SJCRH30 (cell line): ENCODE measurements at regions not wholly inside any gene's neighbourhood (a gene's known extent, or its start where the extent isn't known, plus 50 kb on each side); places are given as distances from the start of the nearest gene placed in this dataset.

Source experiments
- DNase-seq, 2 experiments: peaks; one replicate each; pipeline ENCODE4 v3.0.0-alpha.2; 2015 to 2020
- H3K27ac ChIP-seq: fragments of 250-450 bp; sonication (Bioruptor Pico); 2 replicates; pipeline ENCODE4 v1.5.1; 2020; ENCODE audit warnings: mild to moderate bottlenecking, moderate library complexity
- H3K27me3 ChIP-seq: fragments of 250-450 bp; sonication (Bioruptor Pico); 2 replicates; pipeline ENCODE4 v1.5.1; 2020; ENCODE audit warnings: mild to moderate bottlenecking, moderate library complexity
- H3K36me3 ChIP-seq: fragments of 250-450 bp; sonication (Bioruptor Pico); 2 replicates; pipeline ENCODE4 v1.5.1; 2020; ENCODE audit warnings: mild to moderate bottlenecking, moderate library complexity
- H3K4me1 ChIP-seq: fragments of 250-450 bp; sonication (Bioruptor Pico); 2 replicates; pipeline ENCODE4 v1.5.1; 2020; ENCODE audit warnings: mild to moderate bottlenecking, moderate library complexity
- H3K4me3 ChIP-seq: fragments of 250-450 bp; sonication (Bioruptor Pico); 2 replicates; pipeline ENCODE4 v1.5.1; 2020; ENCODE audit warnings: mild to moderate bottlenecking, moderate library complexity
- H3K9me3 ChIP-seq: fragments of 250-450 bp; sonication (Bioruptor Pico); replicated peaks from 2 replicates; pipeline ENCODE4 v1.5.1; 2020; ENCODE audit warnings: mild to moderate bottlenecking, moderate library complexity

GRCh38 chr12:124713436-124714082, 146.1 kb upstream of the NCOR2 start:
- Histone ChIP-seq H3K36me3 (no peaks in the 10 kb centered on the region), H3K4me1 (peaks cover 25% of the 10 kb centered on the region), H3K4me3 (no peak overlapping the region), H3K9me3 (no peaks in the 10 kb centered on the region), H3K27ac (no peak overlapping the region), H3K27me3 (no peaks in the 10 kb centered on the region)
- no peak for DNase-seq

GRCh38 chr12:124713041-124713435, 145.6 kb upstream of the NCOR2 start:
- no peak overlapping the region for H3K4me3 ChIP-seq
- peaks cover 25% of the 10 kb centered on the region for H3K4me1 ChIP-seq
- H3K9me3 ChIP-seq: no peaks in the 10 kb centered on the region
- no peaks in the 10 kb centered on the region for H3K36me3 ChIP-seq
- no peak overlapping the region for H3K27ac ChIP-seq
- no peaks in the 10 kb centered on the region for H3K27me3 ChIP-seq
- no peak for DNase-seq

- no peak for DNase-seq
- Histone ChIP-seq H3K9me3 (no peaks in the 10 kb centered on the region), H3K27me3 (no peaks in the 10 kb centered on the region), H3K4me1 (peaks cover 25% of the 10 kb centered on the region), H3K4me3 (no peak overlapping the region), H3K27ac (no peak overlapping the region), H3K36me3 (no peaks in the 10 kb centered on the region)
Measured at GRCh38 chr12:124711344-124711743, 143.9 kb upstream of the NCOR2 start.

- Histone ChIP-seq H3K27ac (no peak overlapping the region), H3K4me1 (peaks cover 19% of the 10 kb centered on the region)
- DNase-seq: no peak
Measured at GRCh38 chr12:124709722-124710687, 142.6 kb upstream of the NCOR2 start.

GRCh38 chr12:124707316-124707715, 139.9 kb upstream of the NCOR2 start:
- H3K27me3 ChIP-seq: no peaks in the 10 kb centered on the region
- H3K27ac ChIP-seq: no peak overlapping the region
- DNase-seq: no peak
- H3K4me3 ChIP-seq: no peak overlapping the region
- H3K36me3 ChIP-seq: no peaks in the 10 kb centered on the region
- H3K9me3 ChIP-seq: no peaks in the 10 kb centered on the region
- peaks cover 11% of the 10 kb centered on the region for H3K4me1 ChIP-seq

More at GRCh38 chr12:124709722-124710687, 142.6 kb upstream of the NCOR2 start:
- no peaks in the 10 kb centered on the region for H3K9me3 ChIP-seq
- no peaks in the 10 kb centered on the region for H3K36me3 ChIP-seq
- no peaks in the 10 kb centered on the region for H3K27me3 ChIP-seq
- no peak overlapping the region for H3K4me3 ChIP-seq

GRCh38 chr12:124706363-124706762, 139.0 kb upstream of the NCOR2 start:
- H3K27me3 ChIP-seq: no peaks in the 10 kb centered on the region
- H3K27ac ChIP-seq: no peak overlapping the region
- DNase-seq: no peak
- peaks cover 11% of the 10 kb centered on the region for H3K4me1 ChIP-seq
- no peaks in the 10 kb centered on the region for H3K9me3 ChIP-seq
- no peak overlapping the region for H3K4me3 ChIP-seq
- H3K36me3 ChIP-seq: no peaks in the 10 kb centered on the region

- Histone ChIP-seq H3K4me1 (peaks cover 16% of the 10 kb centered on the region), H3K36me3 (no peaks in the 10 kb centered on the region), H3K27ac (no peak overlapping the region), H3K27me3 (no peaks in the 10 kb centered on the region), H3K4me3 (no peak overlapping the region), H3K9me3 (no peaks in the 10 kb centered on the region)
- DNase-seq: no peak
Measured at GRCh38 chr12:124705545-124706138, 138.2 kb upstream of the NCOR2 start.

- Histone ChIP-seq H3K27ac (no peak overlapping the region), H3K9me3 (no peaks in the 10 kb centered on the region), H3K4me1 (peaks cover 17% of the 10 kb centered on the region), H3K4me3 (no peak overlapping the region), H3K27me3 (no peaks in the 10 kb centered on the region), H3K36me3 (no peaks in the 10 kb centered on the region)
- no peak for DNase-seq
Measured at GRCh38 chr12:124704619-124705018, 137.2 kb upstream of the NCOR2 start.

GRCh38 chr12:124703856-124704255, 136.4 kb upstream of the NCOR2 start:
- DNase-seq: no peak
- Histone ChIP-seq H3K36me3 (no peaks in the 10 kb centered on the region), H3K4me3 (no peak overlapping the region), H3K4me1 (peaks cover 18% of the 10 kb centered on the region), H3K9me3 (no peaks in the 10 kb centered on the region), H3K27ac (no peak overlapping the region), H3K27me3 (no peaks in the 10 kb centered on the region)

GRCh38 chr12:124702736-124703135, 135.3 kb upstream of the NCOR2 start:
- no peaks in the 10 kb centered on the region for H3K9me3 ChIP-seq
- H3K4me3 ChIP-seq: no peak overlapping the region
- no peaks in the 10 kb centered on the region for H3K36me3 ChIP-seq
- H3K27me3 ChIP-seq: no peaks in the 10 kb centered on the region
- H3K27ac ChIP-seq: no peak overlapping the region
- H3K4me1 ChIP-seq: peaks cover 29% of the 10 kb centered on the region
- no peak for DNase-seq

GRCh38 chr12:124700810-124701592, 133.6 kb upstream of the NCOR2 start:
- no peaks in the 10 kb centered on the region for H3K9me3 ChIP-seq
- peaks cover 45% of the 10 kb centered on the region for H3K4me1 ChIP-seq
- no peaks in the 10 kb centered on the region for H3K27me3 ChIP-seq
- H3K27ac ChIP-seq: no peak overlapping the region
- H3K36me3 ChIP-seq: no peaks in the 10 kb centered on the region
- no peak overlapping the region for H3K4me3 ChIP-seq
- no peak for DNase-seq

GRCh38 chr12:124699909-124700308, 132.5 kb upstream of the NCOR2 start:
- H3K9me3 ChIP-seq: no peaks in the 10 kb centered on the region
- no peak overlapping the region for H3K27ac ChIP-seq

GRCh38 chr12:124698998-124699305, 131.5 kb upstream of the NCOR2 start:
- no peak for DNase-seq
- peak overlapping the region; percentile 72 for H3K27ac ChIP-seq
- H3K27me3 ChIP-seq: no peaks in the 10 kb centered on the region
- H3K36me3 ChIP-seq: no peaks in the 10 kb centered on the region
- H3K4me1 ChIP-seq: peaks cover 57% of the 10 kb centered on the region
- no peaks in the 10 kb centered on the region for H3K9me3 ChIP-seq
- H3K4me3 ChIP-seq: no peak overlapping the region

More at GRCh38 chr12:124699909-124700308, 132.5 kb upstream of the NCOR2 start:
- no peak overlapping the region for H3K4me3 ChIP-seq
- no peaks in the 10 kb centered on the region for H3K36me3 ChIP-seq
- no peak for DNase-seq
- no peaks in the 10 kb centered on the region for H3K27me3 ChIP-seq
- peaks cover 50% of the 10 kb centered on the region for H3K4me1 ChIP-seq

GRCh38 chr12:124698211-124698997, 131.0 kb upstream of the NCOR2 start:
- no peaks in the 10 kb centered on the region for H3K36me3 ChIP-seq
- DNase-seq: peak; percentile 54 to 75
- H3K4me1 ChIP-seq: peaks cover 57% of the 10 kb centered on the region
- no peaks in the 10 kb centered on the region for H3K9me3 ChIP-seq
- H3K27me3 ChIP-seq: no peaks in the 10 kb centered on the region
- H3K27ac ChIP-seq: peak overlapping the region; percentile 72
- no peak overlapping the region for H3K4me3 ChIP-seq
